ENCODE measurements at regions not wholly inside any gene's neighbourhood (a gene's known extent, or its start where the extent isn't known, plus 50 kb on each side); places are given as distances from the start of the nearest gene placed in this dataset.

DNA sequence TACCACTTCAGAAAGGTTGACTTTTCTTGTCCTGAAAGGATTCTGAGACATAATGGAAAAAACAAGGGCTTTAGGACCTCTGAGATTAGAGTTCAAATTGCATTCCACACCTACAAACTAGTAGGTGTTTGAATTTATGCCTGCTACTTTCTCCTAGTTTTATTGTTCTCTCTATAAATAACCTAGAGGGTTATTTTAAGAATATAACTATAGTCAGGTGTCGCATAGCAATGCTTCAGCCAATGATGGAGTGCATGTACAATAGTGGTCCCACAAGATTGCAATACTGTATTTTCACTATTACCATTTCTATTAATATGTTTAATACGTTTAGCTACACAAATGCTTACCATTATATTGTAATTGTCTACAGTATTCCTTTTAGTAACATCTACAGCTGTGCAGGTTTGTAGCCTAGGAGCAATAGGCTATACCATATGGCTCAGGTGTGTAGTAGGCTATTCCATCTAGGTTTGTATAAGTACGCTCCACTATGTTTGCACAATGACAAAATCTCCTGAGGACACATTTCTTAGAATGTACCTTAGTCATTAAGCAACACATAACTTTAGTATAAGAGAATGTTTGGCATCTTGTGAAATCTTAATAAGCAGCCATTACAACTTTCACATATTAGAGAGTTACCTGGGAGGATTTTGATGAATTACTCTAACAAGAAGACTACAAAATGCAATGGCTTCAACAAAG lies 1352.5 kb downstream of the ZPLD1 start:
- no peak for TF ChIP-seq ZNF274 (IDR thresholded peaks at IDR 0.05; ENCODE audit: low read depth, low read length)
- no peak overlapping the region for H3K4me3 ChIP-seq (ENCODE audit: low read length)

DNA sequence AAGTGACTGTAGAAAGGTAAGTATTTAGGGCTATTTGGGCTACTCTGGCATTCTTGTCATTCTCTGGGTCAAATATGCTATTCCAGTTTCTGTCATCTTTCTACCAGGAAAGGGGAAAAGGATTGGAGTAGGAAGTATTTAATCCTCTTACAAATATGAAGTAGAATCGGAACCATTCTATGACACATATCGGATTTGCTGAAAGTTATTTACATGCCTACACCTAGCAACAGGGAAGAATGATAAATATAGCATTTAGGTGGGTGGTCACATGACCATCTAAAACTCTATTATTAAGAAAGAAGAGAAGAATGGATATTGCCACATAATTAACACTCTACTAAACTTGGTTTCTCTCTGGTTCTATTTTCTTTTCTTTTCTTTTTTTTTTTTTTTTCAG lies 1353.1 kb downstream of the ZPLD1 start:
- H3K4me3 ChIP-seq (ENCODE audit: low read length) = no peak overlapping the region
- TF ChIP-seq ZNF274 (IDR thresholded peaks at IDR 0.05; ENCODE audit: low read depth, low read length) = no peak

DNA sequence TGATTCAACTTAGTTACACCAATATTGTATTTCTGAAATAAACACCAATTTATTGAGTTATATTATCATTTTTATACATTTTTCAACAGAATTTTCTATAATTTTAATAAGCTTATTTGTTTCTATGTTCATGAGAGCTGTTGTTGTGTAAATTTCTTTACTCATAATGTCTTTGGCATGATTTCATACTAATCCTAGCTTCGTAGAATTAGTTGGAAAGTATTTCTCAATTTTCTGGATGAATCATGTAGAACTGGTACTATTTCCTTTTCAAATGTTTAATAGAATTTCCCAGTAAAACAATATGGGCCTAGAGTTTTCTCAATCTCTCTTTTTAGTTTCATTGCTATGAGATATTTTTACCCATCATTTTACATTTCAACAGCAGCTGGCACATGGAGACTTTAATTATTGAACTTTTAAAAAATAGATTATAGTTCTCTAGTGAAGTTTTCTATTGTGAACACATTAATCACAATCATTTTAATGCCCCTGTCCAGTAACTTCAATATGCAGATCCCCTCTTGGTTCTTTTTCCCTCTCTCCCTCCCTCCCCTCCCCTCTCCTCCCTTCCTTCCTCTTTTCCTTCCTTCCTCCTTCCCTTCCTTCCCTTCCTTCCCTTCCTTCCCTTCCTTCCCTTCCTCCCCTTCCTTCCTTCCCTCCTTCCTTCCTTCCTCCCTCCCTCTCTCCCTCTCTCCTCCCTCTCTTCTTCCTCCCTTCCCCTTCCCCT lies 1357.1 kb downstream of the ZPLD1 start:
- TF ChIP-seq ZNF274 (IDR thresholded peaks at IDR 0.05; ENCODE audit: low read depth, low read length) = no peak
- H3K4me3 ChIP-seq (ENCODE audit: low read length) = no peak overlapping the region

DNA sequence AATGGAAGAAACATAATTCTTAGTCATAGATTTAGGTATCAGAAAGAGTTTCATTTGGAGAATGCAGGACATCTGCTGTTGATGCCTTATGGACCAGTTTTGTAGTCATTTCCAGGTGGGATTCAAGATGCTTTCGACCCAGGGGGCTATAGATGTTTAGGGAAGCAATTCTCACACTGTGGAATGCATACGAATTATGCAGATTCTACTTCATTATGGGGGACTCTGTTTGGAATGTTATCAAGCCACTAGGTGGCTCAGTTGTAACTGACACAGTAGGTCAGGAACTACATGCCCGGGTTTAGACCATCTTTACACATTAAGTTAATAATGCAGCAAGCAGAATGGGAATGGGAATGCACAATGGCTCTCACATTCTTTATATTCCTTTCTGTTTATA lies 1359.8 kb downstream of the ZPLD1 start:
- no peak for TF ChIP-seq ZNF274 (IDR thresholded peaks at IDR 0.05; ENCODE audit: low read depth, low read length)
- no peak overlapping the region for H3K4me3 ChIP-seq (ENCODE audit: low read length)

DNA sequence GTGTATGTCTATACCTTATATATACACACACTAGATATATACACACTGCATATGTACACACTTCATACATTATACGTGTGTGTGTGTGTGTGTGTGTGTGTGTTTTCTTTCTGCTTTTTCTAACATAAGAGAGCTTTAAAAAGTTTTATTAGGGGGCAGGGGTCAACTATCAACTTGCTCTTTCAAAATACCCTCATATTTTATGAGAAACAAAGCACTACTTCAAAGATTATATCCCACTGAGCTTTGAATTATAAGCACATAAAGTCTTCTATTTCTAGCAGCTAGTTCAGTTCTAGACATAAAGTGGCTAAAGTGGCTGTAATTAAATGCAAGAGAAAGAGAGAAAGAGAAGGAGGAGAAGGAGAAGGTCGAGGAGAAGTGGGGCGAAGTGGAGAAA lies 1361.3 kb downstream of the ZPLD1 start:
- no peak for TF ChIP-seq ZNF274 (IDR thresholded peaks at IDR 0.05; ENCODE audit: low read depth, low read length)
- H3K4me3 ChIP-seq (ENCODE audit: low read length) = no peak overlapping the region

DNA sequence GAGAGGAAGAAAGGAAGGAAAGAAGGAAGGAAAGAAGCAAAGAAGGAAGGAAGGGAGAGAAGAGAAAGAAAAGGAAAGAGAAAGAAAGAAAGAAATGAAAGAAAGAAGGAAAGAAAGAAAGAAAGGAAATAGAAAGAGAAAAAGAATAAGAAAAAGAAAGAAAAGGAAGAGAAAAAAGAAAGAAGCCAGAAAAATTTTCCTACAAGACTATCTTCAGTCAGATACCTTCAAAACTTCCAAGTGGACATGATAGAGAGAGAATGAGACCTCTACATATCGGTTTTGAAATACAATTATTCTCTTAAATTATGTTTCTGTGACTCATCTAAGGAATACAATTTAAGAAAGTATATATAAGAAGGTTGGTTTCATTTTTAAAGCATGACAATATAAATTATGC lies 1369.0 kb downstream of the ZPLD1 start:
- no peak overlapping the region for H3K4me3 ChIP-seq (ENCODE audit: low read length)
- TF ChIP-seq ZNF274 (IDR thresholded peaks at IDR 0.05; ENCODE audit: low read depth, low read length) = no peak

DNA sequence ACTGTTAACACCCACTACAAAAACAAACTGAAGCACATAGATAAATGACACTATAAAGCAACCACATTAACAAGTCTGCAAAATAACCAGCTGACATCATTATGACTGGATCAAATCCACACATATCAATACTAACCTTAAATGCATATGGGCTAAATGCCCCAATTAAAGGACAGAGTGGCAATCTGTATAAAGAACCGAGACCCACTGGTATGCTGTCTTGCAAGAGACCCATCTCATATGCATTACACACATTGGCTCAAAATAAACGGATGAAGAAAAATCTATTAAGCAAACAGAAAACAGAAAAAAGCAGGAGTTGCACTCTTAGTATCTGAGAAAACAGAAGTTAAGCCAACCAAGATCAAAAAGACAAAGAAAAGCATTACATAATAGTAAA lies 1375.4 kb downstream of the ZPLD1 start:
- TF ChIP-seq ZNF274 (IDR thresholded peaks at IDR 0.05; ENCODE audit: low read depth, low read length) = no peak
- no peak overlapping the region for H3K4me3 ChIP-seq (ENCODE audit: low read length)

DNA sequence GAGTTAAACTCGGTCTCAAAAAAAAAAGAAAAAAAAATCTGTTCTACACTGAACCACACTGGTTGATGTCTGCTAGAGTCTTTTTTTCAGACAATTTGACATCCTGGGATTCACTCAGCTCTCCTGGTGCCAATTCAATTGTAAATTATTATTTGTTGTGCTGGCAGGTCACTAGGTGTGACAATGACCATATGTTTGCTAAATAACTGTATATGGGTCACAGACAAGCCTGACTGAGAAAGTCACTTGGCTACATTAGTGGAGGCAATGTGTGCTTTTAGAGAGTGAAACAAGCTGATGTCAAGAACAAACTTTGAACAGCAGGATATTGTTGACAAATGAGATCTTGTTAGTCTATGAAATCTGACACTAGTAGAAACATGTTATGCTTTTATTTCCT lies 1379.1 kb downstream of the ZPLD1 start:
- TF ChIP-seq ZNF274 (IDR thresholded peaks at IDR 0.05; ENCODE audit: low read depth, low read length) = no peak
- no peak overlapping the region for H3K4me3 ChIP-seq (ENCODE audit: low read length)

DNA sequence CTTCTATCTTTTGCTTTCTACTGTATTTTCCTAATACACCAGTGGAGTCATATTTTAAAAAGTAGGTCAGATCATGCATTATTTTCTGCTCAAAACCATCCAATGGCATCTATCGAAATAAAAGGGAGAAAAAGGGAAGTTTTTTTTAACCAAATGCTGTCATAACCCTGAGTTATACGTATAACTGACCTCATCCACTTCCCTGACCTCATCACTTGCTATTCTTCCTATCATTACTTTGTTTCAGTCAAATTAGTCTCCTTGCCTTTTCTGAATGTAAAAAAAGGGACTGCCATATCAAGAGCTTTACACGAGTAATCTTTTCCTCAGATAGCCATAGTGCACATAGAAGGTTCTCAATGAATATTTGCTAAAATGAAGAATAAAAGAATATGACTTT lies 1383.6 kb downstream of the ZPLD1 start:
- no peak overlapping the region for H3K4me3 ChIP-seq (ENCODE audit: low read length)
- TF ChIP-seq ZNF274 (IDR thresholded peaks at IDR 0.05; ENCODE audit: low read depth, low read length) = no peak

DNA sequence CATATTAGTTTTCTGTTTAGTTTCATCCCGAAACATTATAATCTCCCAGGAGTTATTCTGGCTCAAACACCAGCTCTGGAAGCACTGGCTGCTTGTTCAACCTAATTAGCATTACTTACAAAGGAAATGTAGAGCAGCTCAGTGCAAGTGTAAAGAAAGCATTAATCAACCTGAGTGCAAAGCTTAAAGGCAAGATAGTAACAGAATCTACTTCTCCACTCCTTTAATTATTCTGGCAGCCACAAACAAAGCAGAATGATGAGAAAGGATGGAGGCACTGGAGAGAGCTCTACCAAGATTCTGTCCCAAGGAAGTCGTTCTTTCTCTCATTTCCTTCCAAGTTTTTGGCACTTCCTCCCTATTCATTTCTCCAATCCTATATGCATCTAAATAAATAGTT lies 1384.0 kb downstream of the ZPLD1 start:
- no peak overlapping the region for H3K4me3 ChIP-seq (ENCODE audit: low read length)
- no peak for TF ChIP-seq ZNF274 (IDR thresholded peaks at IDR 0.05; ENCODE audit: low read depth, low read length)

DNA sequence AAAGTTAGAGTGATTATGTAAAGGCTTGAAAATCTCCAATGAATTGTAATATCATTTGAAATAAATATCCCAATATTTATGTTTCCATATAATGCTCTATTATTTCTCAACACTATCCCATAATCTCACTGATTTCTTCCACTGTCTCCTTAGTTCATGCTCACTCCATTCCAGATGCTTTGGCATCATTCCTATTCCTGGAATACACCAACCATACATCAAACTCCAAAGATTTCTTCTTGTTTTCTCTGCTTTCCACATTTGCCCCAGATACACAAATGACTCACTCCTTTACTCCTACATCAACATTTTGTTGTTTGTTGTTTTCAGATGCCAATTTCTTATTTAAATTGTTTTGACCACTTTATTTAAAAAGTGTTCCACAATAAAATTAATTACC lies 1390.8 kb downstream of the ZPLD1 start:
- no peak overlapping the region for H3K4me3 ChIP-seq (ENCODE audit: low read length)
- no peak for TF ChIP-seq ZNF274 (IDR thresholded peaks at IDR 0.05; ENCODE audit: low read depth, low read length)

DNA sequence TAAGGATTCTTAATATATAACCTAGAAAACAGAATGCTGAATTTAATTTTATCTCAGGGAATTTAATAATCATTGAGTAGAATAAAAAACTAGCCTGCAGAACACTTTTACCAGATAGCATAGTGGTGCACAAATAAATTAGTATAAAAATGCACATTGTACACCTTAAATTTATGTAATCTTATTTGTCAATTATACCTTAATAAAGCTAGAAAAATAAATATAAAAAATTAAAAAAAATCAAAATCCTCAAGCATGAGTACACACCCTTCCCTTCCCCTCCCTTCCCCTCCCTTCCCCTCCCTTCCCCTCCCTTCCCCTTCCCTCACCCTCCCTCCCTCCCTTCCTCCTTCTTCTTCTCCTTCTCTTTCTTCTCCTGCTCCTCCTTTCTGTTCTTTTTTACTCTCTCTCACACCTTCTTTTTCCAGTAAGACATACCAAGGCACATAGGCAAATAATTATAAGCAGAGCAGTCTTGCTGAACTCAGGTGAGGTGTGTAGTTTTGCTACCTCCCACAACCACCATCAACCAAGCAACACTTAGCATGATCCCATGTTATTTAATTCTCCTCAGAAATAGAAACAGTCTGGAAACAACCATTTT lies 1395.0 kb downstream of the ZPLD1 start:
- H3K4me3 ChIP-seq (ENCODE audit: low read length) = no peak overlapping the region
- TF ChIP-seq ZNF274 (IDR thresholded peaks at IDR 0.05; ENCODE audit: low read depth, low read length) = no peak

DNA sequence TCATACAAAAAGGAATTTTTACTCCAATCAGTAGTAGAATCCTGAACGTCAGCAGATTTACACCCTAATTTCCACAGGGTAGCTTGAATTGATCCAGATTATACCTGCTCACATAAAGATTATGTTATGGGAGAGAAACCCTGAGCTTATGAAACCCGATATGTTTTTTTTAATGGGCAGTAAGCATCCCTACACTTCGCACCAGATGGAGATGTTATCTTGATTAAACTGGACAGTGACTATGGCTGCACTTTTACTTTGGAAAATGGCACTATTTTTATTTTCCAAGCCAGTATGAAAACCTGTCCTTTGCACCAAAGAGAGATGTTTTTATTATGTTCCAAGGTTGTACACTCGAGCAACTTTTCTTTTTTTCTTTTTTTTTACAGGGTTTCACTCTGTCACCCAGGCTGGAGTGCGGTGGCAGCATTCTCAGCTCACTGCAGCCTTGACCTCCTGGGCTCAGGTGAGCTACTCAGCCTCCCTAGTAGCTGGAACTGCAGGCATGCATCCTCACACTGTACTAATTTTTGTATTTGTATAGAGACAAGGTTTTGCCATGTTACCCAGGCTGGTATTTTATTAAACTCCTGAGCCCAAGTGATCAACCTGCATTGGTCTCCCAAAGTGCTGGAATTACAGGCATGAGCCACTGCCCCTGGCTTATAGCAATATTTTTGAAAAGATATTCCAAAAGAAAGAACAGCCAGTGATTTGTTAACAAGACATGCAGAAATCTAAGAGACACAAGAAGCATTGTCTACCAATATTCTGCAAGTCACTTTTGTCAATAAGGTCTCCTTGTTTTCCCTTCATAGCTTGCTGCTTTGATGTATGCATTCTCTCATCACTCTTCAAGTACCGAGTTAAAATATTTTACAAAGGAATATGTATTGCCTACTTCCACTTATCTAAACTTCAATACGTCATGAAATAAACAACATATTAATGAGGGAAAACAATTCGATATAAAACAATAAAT lies 1412.6 kb downstream of the ZPLD1 start:
- TF ChIP-seq ZNF274 (IDR thresholded peaks at IDR 0.05; ENCODE audit: low read depth, low read length) = no peak
- H3K4me3 ChIP-seq (ENCODE audit: low read length) = no peak overlapping the region

DNA sequence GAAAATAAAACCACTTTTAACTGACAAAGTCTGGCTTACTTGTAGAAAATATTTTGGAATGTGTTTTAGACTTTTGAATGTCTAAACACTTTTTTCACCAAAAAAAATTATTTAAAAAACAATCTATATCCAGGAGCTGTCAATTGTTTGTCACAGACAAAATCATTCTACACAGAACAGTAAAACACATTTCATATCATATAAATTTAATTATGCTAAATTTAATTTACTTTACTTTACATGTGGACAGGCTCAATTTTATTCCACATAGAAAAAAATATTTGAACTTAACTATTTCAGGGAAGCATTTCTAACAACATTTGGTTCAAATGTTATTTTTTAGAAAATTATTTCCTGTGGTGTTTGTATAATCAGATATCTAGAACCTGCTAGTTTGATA lies 1417.0 kb downstream of the ZPLD1 start:
- no peak for TF ChIP-seq ZNF274 (IDR thresholded peaks at IDR 0.05; ENCODE audit: low read depth, low read length)
- H3K4me3 ChIP-seq (ENCODE audit: low read length) = no peak overlapping the region

All from GM08714 (cell line).